ENCODE measurements at regions not wholly inside any gene's neighbourhood (a gene's known extent, or its start where the extent isn't known, plus 50 kb on each side); places are given as distances from the start of the nearest gene placed in this dataset.
A peak's percentile ranks its signal among the peaks of the same experiment; 100 is the strongest.

- DNase-seq: no peak
Observed at GRCh38 chr3:82938821-82939328, 1177.4 kb upstream of the GBE1 start.

GRCh38 chr3:82927309-82928253 lies 1166.1 kb upstream of the GBE1 start:
- peak in 1 of 2 experiments; percentile 24 for DNase-seq

DNA sequence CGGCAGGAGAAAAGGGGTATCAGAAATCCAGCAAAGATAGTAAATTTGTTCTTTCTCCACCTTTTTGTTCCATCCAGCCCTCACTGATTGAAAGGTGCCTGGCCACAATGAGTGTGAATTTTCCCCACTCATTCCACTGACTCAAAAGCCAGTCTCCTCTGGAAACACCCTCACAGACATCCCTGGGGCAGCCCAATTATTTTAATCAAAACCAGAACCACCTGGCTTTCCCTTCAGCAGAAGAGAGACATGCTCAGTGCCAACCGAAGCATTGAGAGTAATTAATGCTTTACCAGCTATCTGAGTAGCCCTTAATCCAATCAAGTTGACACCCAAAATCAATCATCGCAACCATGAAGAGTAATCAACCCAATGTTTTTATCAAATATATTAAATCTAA lies 1129.6 kb upstream of the GBE1 start:
- DNase-seq: no peak

DNA sequence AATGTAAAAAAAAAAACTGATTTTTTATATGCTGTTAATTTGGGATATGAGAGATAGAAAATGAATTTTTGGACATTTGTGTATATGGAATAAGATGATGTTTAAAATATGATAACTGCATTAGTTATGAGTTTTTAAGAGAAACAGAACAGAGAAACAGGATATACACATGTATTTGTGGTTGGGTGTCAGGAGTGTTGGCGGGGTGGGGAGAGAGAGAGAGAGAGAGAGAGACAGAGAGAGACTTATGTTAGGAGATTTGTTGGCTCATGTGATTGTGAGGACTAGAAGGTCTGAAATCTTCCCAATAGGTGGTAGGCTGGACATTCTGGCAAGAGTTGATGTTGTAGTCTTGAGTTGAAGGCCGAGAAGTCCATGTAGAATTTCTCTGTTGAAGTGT lies 1121.6 kb upstream of the GBE1 start:
- DNase-seq: no peak

GRCh38 chr3:82875401-82875800 lies 1114.0 kb upstream of the GBE1 start:
- no peak for DNase-seq

DNA sequence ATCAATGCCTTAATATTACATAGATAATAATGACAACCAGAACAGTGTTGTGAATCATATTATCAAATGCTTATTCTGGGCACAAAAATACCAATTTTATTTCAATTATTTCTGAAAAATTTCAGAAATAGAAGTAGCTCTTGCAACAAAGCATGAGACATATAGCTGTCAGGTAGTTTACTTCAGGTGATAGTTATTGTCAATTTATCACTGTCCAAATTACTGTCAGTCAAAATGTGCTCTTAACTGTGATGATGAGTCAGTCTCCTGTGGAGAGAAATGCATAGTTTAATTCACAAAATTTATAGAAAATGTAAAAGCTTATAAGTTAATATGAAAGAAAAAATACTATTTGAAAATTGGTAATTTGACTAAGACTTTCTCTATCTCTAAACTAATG lies 1078.4 kb upstream of the GBE1 start:
- no peak for DNase-seq

GRCh38 chr3:82834098-82834497 lies 1072.7 kb upstream of the GBE1 start:
- no peak for DNase-seq

- DNase-seq: no peak
Observed at GRCh38 chr3:82824491-82824890, 1063.0 kb upstream of the GBE1 start.

DNA sequence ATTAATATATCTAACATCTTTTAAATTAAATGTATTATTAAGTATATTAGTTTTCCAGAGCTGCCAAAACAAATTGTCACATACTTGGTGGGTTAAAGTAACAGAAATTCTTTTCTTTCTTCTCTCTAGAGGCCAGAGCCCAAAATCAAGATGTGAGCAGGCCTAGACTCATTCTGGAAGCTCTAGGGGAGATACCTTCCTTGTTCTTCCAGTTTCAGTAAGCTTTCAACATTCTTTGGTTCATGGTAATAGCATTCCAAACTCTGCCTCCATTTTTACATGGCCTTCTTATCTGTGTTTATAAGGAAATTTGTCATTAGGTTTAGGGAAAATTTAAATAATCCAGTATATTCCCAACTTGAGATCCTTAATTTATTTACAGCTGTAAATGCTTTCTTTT lies 1054.6 kb upstream of the GBE1 start:
- DNase-seq: no peak

- DNase-seq: no peak
Observed at GRCh38 chr3:82815417-82816058, 1054.1 kb upstream of the GBE1 start.

GRCh38 chr3:82814660-82815059 lies 1053.2 kb upstream of the GBE1 start:
- DNase-seq: no peak

DNA sequence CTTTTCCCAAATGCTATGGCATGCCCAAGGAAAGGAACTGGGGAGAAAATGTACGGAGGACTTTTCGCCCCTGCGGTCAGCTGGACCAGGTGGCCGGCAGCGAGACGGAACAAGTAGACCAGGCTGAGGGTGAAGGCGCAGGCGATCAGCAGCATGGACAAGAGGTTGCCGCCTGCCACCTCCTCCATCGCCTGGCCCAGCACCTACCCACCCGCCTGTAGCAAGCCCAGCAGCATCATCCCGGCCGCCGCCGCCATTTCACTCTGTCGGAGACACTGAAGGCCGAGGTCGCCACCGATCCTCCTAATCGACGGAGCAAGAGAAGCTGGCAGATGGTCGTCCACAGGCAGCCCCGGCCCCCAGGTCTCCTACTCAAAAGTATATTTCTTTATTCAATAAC lies 1046.3 kb upstream of the GBE1 start:
- DNase-seq: no peak

- DNase-seq: no peak
Observed at GRCh38 chr3:82802501-82802900, 1041.1 kb upstream of the GBE1 start.

- DNase-seq: no peak
Observed at GRCh38 chr3:82800248-82800647, 1038.8 kb upstream of the GBE1 start.

GRCh38 chr3:82796765-82797164 lies 1035.3 kb upstream of the GBE1 start:
- DNase-seq: no peak

- DNase-seq: no peak
Observed at GRCh38 chr3:82791241-82791640, 1029.8 kb upstream of the GBE1 start.

GRCh38 chr3:82790307-82791097 lies 1029.1 kb upstream of the GBE1 start:
- DNase-seq: no peak

DNA sequence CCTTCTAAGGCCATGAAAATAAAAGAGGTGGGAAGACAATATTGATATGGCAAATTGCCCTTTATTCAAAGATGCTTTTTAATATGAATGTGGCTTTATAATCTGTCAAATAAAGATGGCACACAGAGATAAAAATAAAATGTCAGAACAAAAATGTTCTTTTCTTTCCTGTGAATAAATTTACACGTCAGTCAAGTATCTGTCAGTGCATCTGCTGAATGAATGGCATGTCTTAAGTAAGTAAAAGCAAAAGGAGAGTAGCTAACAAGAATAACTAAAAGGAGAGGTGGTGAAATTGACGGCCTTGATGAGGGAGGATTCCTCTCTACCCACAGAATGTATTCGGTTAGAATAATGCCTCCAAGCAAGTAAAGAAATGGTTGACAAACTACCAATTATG lies 1021.7 kb upstream of the GBE1 start:
- DNase-seq: no peak

DNA sequence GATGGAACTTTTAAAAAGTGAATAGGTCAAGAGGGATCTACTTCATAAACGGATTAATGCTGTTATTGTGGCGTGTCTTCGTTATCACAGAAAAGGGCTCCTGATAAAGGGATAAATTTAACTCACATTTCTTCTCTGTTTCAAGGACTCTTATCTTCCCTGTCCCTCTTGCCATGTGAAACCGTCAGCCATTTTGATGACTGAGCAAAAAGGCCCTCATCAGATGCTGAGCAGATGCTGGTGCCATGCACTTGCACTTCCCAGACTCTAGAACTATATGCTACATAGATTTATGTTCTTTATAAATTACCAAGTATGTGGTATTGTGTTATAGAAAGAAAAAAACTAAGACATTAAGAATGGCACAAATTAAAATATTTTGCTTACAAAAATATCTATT lies 1011.8 kb upstream of the GBE1 start:
- DNase-seq: no peak

- no peak for DNase-seq
Observed at GRCh38 chr3:82764521-82764920, 1003.1 kb upstream of the GBE1 start.

- no peak for DNase-seq
Observed at GRCh38 chr3:82761858-82762257, 1000.4 kb upstream of the GBE1 start.

GRCh38 chr3:82745544-82745943 lies 984.1 kb upstream of the GBE1 start:
- DNase-seq: no peak

DNA sequence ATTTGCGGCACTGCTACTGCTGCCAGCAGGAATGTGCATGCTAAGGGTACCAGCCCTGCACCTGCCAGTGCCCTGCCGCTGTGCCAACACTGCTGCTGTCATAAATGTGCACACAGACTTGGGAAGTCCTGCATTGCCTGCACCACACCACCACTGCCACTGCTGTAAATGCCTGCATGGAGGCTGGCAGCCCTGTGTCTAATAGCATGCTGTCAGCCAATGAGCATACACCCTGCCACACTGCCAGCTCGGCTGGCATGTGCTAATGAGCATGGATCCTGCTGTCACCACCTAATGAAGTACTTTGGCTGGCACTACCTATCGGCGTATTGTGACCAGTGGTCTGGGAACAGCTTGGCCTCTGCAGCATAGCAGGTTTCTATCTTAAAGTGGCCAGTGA lies 981.8 kb upstream of the GBE1 start:
- DNase-seq: peak; percentile 2 to 42
